ENCODE measurements at regions not wholly inside any gene's neighbourhood (a gene's known extent, or its start where the extent isn't known, plus 50 kb on each side); places are given as distances from the start of the nearest gene placed in this dataset.

GRCh38 chr17:73874008-73874720 is 229.9 kb upstream of the SDK2 start:
- H3K36me3 ChIP-seq (ENCODE audit: control insufficient read depth, insufficient read depth, low read length): no peaks in the 10 kb centered on the region
- no peak overlapping the region for H3K4me3 ChIP-seq (ENCODE audit: insufficient read depth, low read depth, low read length, poor library complexity, severe bottlenecking)
- no peaks in the 10 kb centered on the region for H3K9me3 ChIP-seq (ENCODE audit: control insufficient read depth, low read length)
- H3K27me3 ChIP-seq (replicated peaks; ENCODE audit: control insufficient read depth, insufficient read depth, low read length, poor library complexity, severe bottlenecking): no peaks in the 10 kb centered on the region
- no peak for DNase-seq
- no peak overlapping the region for H3K27ac ChIP-seq (ENCODE audit: insufficient read depth, low read length, poor library complexity, severe bottlenecking)
- no peaks in the 10 kb centered on the region for H3K4me1 ChIP-seq (ENCODE audit: control insufficient read depth, insufficient read depth, low read length, poor library complexity, severe bottlenecking)

- Histone ChIP-seq H3K9me3 (ENCODE audit: control insufficient read depth, low read length) (no peaks in the 10 kb centered on the region), H3K4me3 (ENCODE audit: insufficient read depth, low read depth, low read length, poor library complexity, severe bottlenecking) (no peak overlapping the region), H3K4me1 (ENCODE audit: control insufficient read depth, insufficient read depth, low read length, poor library complexity, severe bottlenecking) (no peaks in the 10 kb centered on the region), H3K36me3 (ENCODE audit: control insufficient read depth, insufficient read depth, low read length) (no peaks in the 10 kb centered on the region), H3K27me3 (replicated peaks; ENCODE audit: control insufficient read depth, insufficient read depth, low read length, poor library complexity, severe bottlenecking) (no peaks in the 10 kb centered on the region), H3K27ac (ENCODE audit: insufficient read depth, low read length, poor library complexity, severe bottlenecking) (no peak overlapping the region)
- DNase-seq: no peak
These were observed 231.1 kb upstream of the SDK2 start for GRCh38 chr17:73875346-73875745.

- H3K9me3 ChIP-seq (ENCODE audit: control insufficient read depth, low read length): no peaks in the 10 kb centered on the region
- DNase-seq: no peak
- H3K4me1 ChIP-seq (ENCODE audit: control insufficient read depth, insufficient read depth, low read length, poor library complexity, severe bottlenecking): no peaks in the 10 kb centered on the region
- no peaks in the 10 kb centered on the region for H3K36me3 ChIP-seq (ENCODE audit: control insufficient read depth, insufficient read depth, low read length)
- no peak overlapping the region for H3K4me3 ChIP-seq (ENCODE audit: insufficient read depth, low read depth, low read length, poor library complexity, severe bottlenecking)
- H3K27me3 ChIP-seq (replicated peaks; ENCODE audit: control insufficient read depth, insufficient read depth, low read length, poor library complexity, severe bottlenecking): no peaks in the 10 kb centered on the region
- no peak overlapping the region for H3K27ac ChIP-seq (ENCODE audit: insufficient read depth, low read length, poor library complexity, severe bottlenecking)
These were observed 233.7 kb upstream of the SDK2 start for GRCh38 chr17:73877962-73878361.

- H3K4me1 ChIP-seq (ENCODE audit: control insufficient read depth, insufficient read depth, low read length, poor library complexity, severe bottlenecking): no peaks in the 10 kb centered on the region
- H3K36me3 ChIP-seq (ENCODE audit: control insufficient read depth, insufficient read depth, low read length): no peaks in the 10 kb centered on the region
- no peaks in the 10 kb centered on the region for H3K9me3 ChIP-seq (ENCODE audit: control insufficient read depth, low read length)
- no peak overlapping the region for H3K27ac ChIP-seq (ENCODE audit: insufficient read depth, low read length, poor library complexity, severe bottlenecking)
- no peak for DNase-seq
- H3K4me3 ChIP-seq (ENCODE audit: insufficient read depth, low read depth, low read length, poor library complexity, severe bottlenecking): no peak overlapping the region
- no peaks in the 10 kb centered on the region for H3K27me3 ChIP-seq (replicated peaks; ENCODE audit: control insufficient read depth, insufficient read depth, low read length, poor library complexity, severe bottlenecking)
These were observed 234.7 kb upstream of the SDK2 start for GRCh38 chr17:73878923-73879322.

- no peak for DNase-seq
- Histone ChIP-seq H3K9me3 (ENCODE audit: control insufficient read depth, low read length) (no peaks in the 10 kb centered on the region), H3K36me3 (ENCODE audit: control insufficient read depth, insufficient read depth, low read length) (no peaks in the 10 kb centered on the region), H3K27ac (ENCODE audit: insufficient read depth, low read length, poor library complexity, severe bottlenecking) (no peak overlapping the region), H3K27me3 (replicated peaks; ENCODE audit: control insufficient read depth, insufficient read depth, low read length, poor library complexity, severe bottlenecking) (no peaks in the 10 kb centered on the region), H3K4me3 (ENCODE audit: insufficient read depth, low read depth, low read length, poor library complexity, severe bottlenecking) (no peak overlapping the region), H3K4me1 (ENCODE audit: control insufficient read depth, insufficient read depth, low read length, poor library complexity, severe bottlenecking) (no peaks in the 10 kb centered on the region)
These were observed 235.7 kb upstream of the SDK2 start for GRCh38 chr17:73879987-73880386.

GRCh38 chr17:73882590-73882989 is 238.3 kb upstream of the SDK2 start:
- no peaks in the 10 kb centered on the region for H3K9me3 ChIP-seq (ENCODE audit: control insufficient read depth, low read length)
- no peaks in the 10 kb centered on the region for H3K4me1 ChIP-seq (ENCODE audit: control insufficient read depth, insufficient read depth, low read length, poor library complexity, severe bottlenecking)
- H3K27ac ChIP-seq (ENCODE audit: insufficient read depth, low read length, poor library complexity, severe bottlenecking): no peak overlapping the region
- no peak for DNase-seq
- H3K4me3 ChIP-seq (ENCODE audit: insufficient read depth, low read depth, low read length, poor library complexity, severe bottlenecking): no peak overlapping the region
- H3K27me3 ChIP-seq (replicated peaks; ENCODE audit: control insufficient read depth, insufficient read depth, low read length, poor library complexity, severe bottlenecking): no peaks in the 10 kb centered on the region
- H3K36me3 ChIP-seq (ENCODE audit: control insufficient read depth, insufficient read depth, low read length): no peaks in the 10 kb centered on the region

- no peaks in the 10 kb centered on the region for H3K27me3 ChIP-seq (replicated peaks; ENCODE audit: control insufficient read depth, insufficient read depth, low read length, poor library complexity, severe bottlenecking)
- H3K36me3 ChIP-seq (ENCODE audit: control insufficient read depth, insufficient read depth, low read length): no peaks in the 10 kb centered on the region
- DNase-seq: no peak
- no peak overlapping the region for H3K4me3 ChIP-seq (ENCODE audit: insufficient read depth, low read depth, low read length, poor library complexity, severe bottlenecking)
- no peaks in the 10 kb centered on the region for H3K9me3 ChIP-seq (ENCODE audit: control insufficient read depth, low read length)
- no peak overlapping the region for H3K27ac ChIP-seq (ENCODE audit: insufficient read depth, low read length, poor library complexity, severe bottlenecking)
- no peaks in the 10 kb centered on the region for H3K4me1 ChIP-seq (ENCODE audit: control insufficient read depth, insufficient read depth, low read length, poor library complexity, severe bottlenecking)
These were observed 238.9 kb upstream of the SDK2 start for GRCh38 chr17:73883175-73883574.

- Histone ChIP-seq H3K36me3 (ENCODE audit: control insufficient read depth, insufficient read depth, low read length) (no peaks in the 10 kb centered on the region), H3K9me3 (ENCODE audit: control insufficient read depth, low read length) (no peaks in the 10 kb centered on the region), H3K27ac (ENCODE audit: insufficient read depth, low read length, poor library complexity, severe bottlenecking) (no peak overlapping the region), H3K4me1 (ENCODE audit: control insufficient read depth, insufficient read depth, low read length, poor library complexity, severe bottlenecking) (no peaks in the 10 kb centered on the region), H3K27me3 (replicated peaks; ENCODE audit: control insufficient read depth, insufficient read depth, low read length, poor library complexity, severe bottlenecking) (no peaks in the 10 kb centered on the region), H3K4me3 (ENCODE audit: insufficient read depth, low read depth, low read length, poor library complexity, severe bottlenecking) (no peak overlapping the region)
- DNase-seq: no peak
These were observed 243.5 kb upstream of the SDK2 start for GRCh38 chr17:73887739-73888138.

- Histone ChIP-seq H3K4me1 (ENCODE audit: control insufficient read depth, insufficient read depth, low read length, poor library complexity, severe bottlenecking) (no peaks in the 10 kb centered on the region), H3K36me3 (ENCODE audit: control insufficient read depth, insufficient read depth, low read length) (no peaks in the 10 kb centered on the region), H3K4me3 (ENCODE audit: insufficient read depth, low read depth, low read length, poor library complexity, severe bottlenecking) (no peak overlapping the region), H3K27ac (ENCODE audit: insufficient read depth, low read length, poor library complexity, severe bottlenecking) (no peak overlapping the region), H3K27me3 (replicated peaks; ENCODE audit: control insufficient read depth, insufficient read depth, low read length, poor library complexity, severe bottlenecking) (no peaks in the 10 kb centered on the region), H3K9me3 (ENCODE audit: control insufficient read depth, low read length) (no peaks in the 10 kb centered on the region)
- no peak for DNase-seq
These were observed 244.6 kb upstream of the SDK2 start for GRCh38 chr17:73888862-73889261.

- Histone ChIP-seq H3K4me1 (ENCODE audit: control insufficient read depth, insufficient read depth, low read length, poor library complexity, severe bottlenecking) (no peaks in the 10 kb centered on the region), H3K27ac (ENCODE audit: insufficient read depth, low read length, poor library complexity, severe bottlenecking) (no peak overlapping the region), H3K9me3 (ENCODE audit: control insufficient read depth, low read length) (no peaks in the 10 kb centered on the region), H3K4me3 (ENCODE audit: insufficient read depth, low read depth, low read length, poor library complexity, severe bottlenecking) (no peak overlapping the region), H3K27me3 (replicated peaks; ENCODE audit: control insufficient read depth, insufficient read depth, low read length, poor library complexity, severe bottlenecking) (no peaks in the 10 kb centered on the region), H3K36me3 (ENCODE audit: control insufficient read depth, insufficient read depth, low read length) (no peaks in the 10 kb centered on the region)
- DNase-seq: no peak
These were observed 245.2 kb upstream of the SDK2 start for GRCh38 chr17:73889439-73889838.
